Endothelial cell (in vitro differentiated cells): ENCODE measurements at regions not wholly inside any gene's neighbourhood (a gene's known extent, or its start where the extent isn't known, plus 50 kb on each side); places are given as distances from the start of the nearest gene placed in this dataset.

Experiments
- DNase-seq: peaks from one replicate; pipeline ENCODE4 v3.0.0; 2021; ENCODE audit warnings: low spot score
- H3K27ac Mint-ChIP-seq: one replicate; pipeline ENCODE4 v1.8.0; 2021; ENCODE audit warnings: mixed read lengths, inconsistent platforms; ENCODE audit not compliant: unreplicated experiment
- H3K27me3 Mint-ChIP-seq: one replicate; pipeline ENCODE4 v1.8.0; 2021; ENCODE audit warnings: mild to moderate bottlenecking, moderate library complexity, mixed read lengths, inconsistent platforms; ENCODE audit not compliant: unreplicated experiment
- H3K36me3 Mint-ChIP-seq: one replicate; pipeline ENCODE4 v1.8.0; 2021; ENCODE audit warnings: mild to moderate bottlenecking, low read depth, mixed read lengths, inconsistent platforms; ENCODE audit not compliant: unreplicated experiment
- H3K4me1 Mint-ChIP-seq: one replicate; pipeline ENCODE4 v1.8.0; 2021; ENCODE audit warnings: mild to moderate bottlenecking, mixed read lengths, inconsistent platforms; ENCODE audit not compliant: unreplicated experiment
- H3K4me3 Mint-ChIP-seq: one replicate; pipeline ENCODE4 v1.8.0; 2021; ENCODE audit warnings: mild to moderate bottlenecking, mixed read lengths, inconsistent platforms; ENCODE audit not compliant: unreplicated experiment
- H3K9me3 Mint-ChIP-seq: one replicate; pipeline ENCODE4 v1.8.0; 2021; ENCODE audit warnings: mixed read lengths, inconsistent platforms; ENCODE audit not compliant: unreplicated experiment
- CTCF ChIP-seq: fragments of 200-600 bp; sonication (generic); IDR thresholded peaks from one replicate; pipeline ENCODE4 v1.5.0; 2021; ENCODE audit warnings: antibody characterized with exemption; ENCODE audit not compliant: unreplicated experiment

GRCh38 chr7:18128846-18129245 lies 101.2 kb upstream of the PRPS1L1 start:
- DNase-seq, result no peak
- Mint-ChIP-seq H3K27me3 (no peaks in the 10 kb centered on the region), H3K4me3 (no peak overlapping the region), H3K27ac (no peak overlapping the region), H3K4me1 (peaks cover 17% of the 10 kb centered on the region), H3K9me3 (no peaks in the 10 kb centered on the region), H3K36me3 (no peaks in the 10 kb centered on the region)
- no peak for TF ChIP-seq CTCF

GRCh38 chr7:18132811-18133210 lies 105.2 kb upstream of the PRPS1L1 start:
- no peak for DNase-seq
- no peaks in the 10 kb centered on the region for H3K27me3 Mint-ChIP-seq
- H3K4me1 Mint-ChIP-seq, result peaks cover 11% of the 10 kb centered on the region
- TF ChIP-seq CTCF, result no peak
- H3K27ac Mint-ChIP-seq, result no peak overlapping the region
- no peaks in the 10 kb centered on the region for H3K36me3 Mint-ChIP-seq
- no peak overlapping the region for H3K4me3 Mint-ChIP-seq
- no peaks in the 10 kb centered on the region for H3K9me3 Mint-ChIP-seq

- no peak overlapping the region for H3K27ac Mint-ChIP-seq
These were observed 106.3 kb upstream of the PRPS1L1 start for GRCh38 chr7:18133921-18134320.

GRCh38 chr7:18140943-18141342 lies 113.3 kb upstream of the PRPS1L1 start:
- Mint-ChIP-seq H3K4me3 (no peak overlapping the region), H3K27me3 (peaks cover 1% of the 10 kb centered on the region), H3K27ac (no peak overlapping the region), H3K36me3 (no peaks in the 10 kb centered on the region), H3K4me1 (no peaks in the 10 kb centered on the region), H3K9me3 (no peaks in the 10 kb centered on the region)
- DNase-seq, result no peak
- no peak for TF ChIP-seq CTCF

More at GRCh38 chr7:18133921-18134320, 106.3 kb upstream of the PRPS1L1 start:
- no peak for TF ChIP-seq CTCF
- H3K27me3 Mint-ChIP-seq, result no peaks in the 10 kb centered on the region
- DNase-seq, result no peak
- no peaks in the 10 kb centered on the region for H3K36me3 Mint-ChIP-seq
- H3K4me3 Mint-ChIP-seq, result no peak overlapping the region
- H3K4me1 Mint-ChIP-seq, result peaks cover under 1% of the 10 kb centered on the region
- no peaks in the 10 kb centered on the region for H3K9me3 Mint-ChIP-seq

GRCh38 chr7:18144166-18144565 lies 116.5 kb upstream of the PRPS1L1 start:
- Mint-ChIP-seq H3K4me1 (no peaks in the 10 kb centered on the region), H3K27me3 (peaks cover 1% of the 10 kb centered on the region), H3K36me3 (no peaks in the 10 kb centered on the region), H3K27ac (no peak overlapping the region), H3K9me3 (no peaks in the 10 kb centered on the region), H3K4me3 (no peak overlapping the region)
- DNase-seq, result no peak
- TF ChIP-seq CTCF, result no peak
